Type B pancreatic cell (in vitro differentiated cells): ENCODE measurements at regions not wholly inside any gene's neighbourhood (a gene's known extent, or its start where the extent isn't known, plus 50 kb on each side); places are given as distances from the start of the nearest gene placed in this dataset.
"Not testable (repeated sequence)": the region's sequence is repeated elsewhere in the genome, so short reads cannot be mapped to it uniquely, and the experiment has no call there.

ENCODE experiments used
- DNase-seq: peaks from one replicate; pipeline ENCODE4 v3.0.0; 2021; ENCODE audit warnings: mixed read lengths; ENCODE audit not compliant: unreplicated experiment; ENCODE audit errors: extremely low spot score
- H3K27ac Mint-ChIP-seq: 2 replicates; pipeline ENCODE4 v1.8.0; 2021; ENCODE audit warnings: mild to moderate bottlenecking, mixed read lengths
- H3K27me3 Mint-ChIP-seq: 2 replicates; pipeline ENCODE4 v1.8.0; 2021; ENCODE audit warnings: mixed read lengths
- H3K36me3 Mint-ChIP-seq: 2 replicates; pipeline ENCODE4 v1.8.0; 2021; ENCODE audit warnings: mixed read lengths
- H3K4me1 Mint-ChIP-seq: one replicate; pipeline ENCODE4 v1.8.0; 2021; ENCODE audit warnings: mixed read lengths; ENCODE audit not compliant: unreplicated experiment
- H3K4me3 Mint-ChIP-seq: 2 replicates; pipeline ENCODE4 v1.8.0; 2021; ENCODE audit warnings: mild to moderate bottlenecking, mixed read lengths
- H3K9me3 Mint-ChIP-seq: 2 replicates; pipeline ENCODE4 v1.8.0; 2021; ENCODE audit warnings: mixed read lengths
- CTCF ChIP-seq: fragments of 200-600 bp; sonication (generic); conservative IDR thresholded peaks from 2 replicates; pipeline ENCODE4 v1.5.0; 2021; ENCODE audit warnings: antibody characterized with exemption, mild to moderate bottlenecking

GRCh38 chr5:116709082-116709481, 134.5 kb upstream of the SEMA6A start:
- Mint-ChIP-seq H3K4me3 (no peak overlapping the region), H3K9me3 (peaks cover 5% of the 10 kb centered on the region), H3K27me3 (no peaks in the 10 kb centered on the region), H3K4me1 (peaks cover 3% of the 10 kb centered on the region), H3K27ac (no peak overlapping the region), H3K36me3 (no peaks in the 10 kb centered on the region)
- no peak for DNase-seq
- no peak for TF ChIP-seq CTCF

- not testable (repeated sequence) for DNase-seq, H3K27ac Mint-ChIP-seq, H3K9me3 Mint-ChIP-seq, H3K36me3 Mint-ChIP-seq, H3K4me3 Mint-ChIP-seq, H3K4me1 Mint-ChIP-seq, H3K27me3 Mint-ChIP-seq
These were observed 130.5 kb upstream of the SEMA6A start for GRCh38 chr5:116705121-116705519.

- no peak overlapping the region for H3K27ac Mint-ChIP-seq
- no peaks in the 10 kb centered on the region for H3K27me3 Mint-ChIP-seq
- no peak for TF ChIP-seq CTCF
- H3K4me3 Mint-ChIP-seq, result no peak overlapping the region
- no peaks in the 10 kb centered on the region for H3K36me3 Mint-ChIP-seq
- no peak for DNase-seq
- peaks cover 3% of the 10 kb centered on the region for H3K4me1 Mint-ChIP-seq
- H3K9me3 Mint-ChIP-seq, result peaks cover 5% of the 10 kb centered on the region
These were observed 129.3 kb upstream of the SEMA6A start for GRCh38 chr5:116703941-116704340.

- Mint-ChIP-seq H3K36me3 (no peaks in the 10 kb centered on the region), H3K27ac (no peak overlapping the region), H3K27me3 (no peaks in the 10 kb centered on the region), H3K4me3 (no peak overlapping the region), H3K9me3 (peaks cover 5% of the 10 kb centered on the region), H3K4me1 (peaks cover 3% of the 10 kb centered on the region)
- no peak for TF ChIP-seq CTCF
- no peak for DNase-seq
These were observed 128.7 kb upstream of the SEMA6A start for GRCh38 chr5:116703328-116703727.

- no peak overlapping the region for H3K27ac Mint-ChIP-seq
- no peak for DNase-seq
- H3K4me3 Mint-ChIP-seq, result no peak overlapping the region
- no peaks in the 10 kb centered on the region for H3K36me3 Mint-ChIP-seq
- TF ChIP-seq CTCF, result no peak
- H3K9me3 Mint-ChIP-seq, result peaks cover 5% of the 10 kb centered on the region
- H3K27me3 Mint-ChIP-seq, result no peaks in the 10 kb centered on the region
- peaks cover 3% of the 10 kb centered on the region for H3K4me1 Mint-ChIP-seq
These were observed 128.2 kb upstream of the SEMA6A start for GRCh38 chr5:116702776-116703175.

GRCh38 chr5:116699332-116699731, 124.7 kb upstream of the SEMA6A start:
- Mint-ChIP-seq H3K27ac (no peak overlapping the region), H3K9me3 (peaks cover 4% of the 10 kb centered on the region), H3K36me3 (peaks cover 4% of the 10 kb centered on the region), H3K4me1 (peaks cover 11% of the 10 kb centered on the region), H3K4me3 (no peak overlapping the region), H3K27me3 (no peaks in the 10 kb centered on the region)
- no peak for TF ChIP-seq CTCF
- DNase-seq, result no peak
